Karpas-422 (cell line): ENCODE measurements at regions not wholly inside any gene's neighbourhood (a gene's known extent, or its start where the extent isn't known, plus 50 kb on each side); places are given as distances from the start of the nearest gene placed in this dataset.

Source experiments
- DNase-seq: peaks from one replicate; pipeline ENCODE4 v3.0.0-alpha.2; 2015
- H2AFZ ChIP-seq: fragments of 200-600 bp; sonication (generic); 2 replicates; pipeline ENCODE4 v1.6.1; 2014; ENCODE audit warnings: antibody characterized with exemption, low read length, mixed read lengths
- H3K27ac ChIP-seq: fragments of 200-600 bp; sonication (generic); 2 replicates; pipeline ENCODE4 v1.5.1; 2014; ENCODE audit warnings: mild to moderate bottlenecking, low read length, moderate library complexity
- H3K27me3 ChIP-seq: fragments of 200-600 bp; sonication (generic); 2 replicates; pipeline ENCODE4 v1.6.1; 2014; ENCODE audit warnings: low read length, mixed read lengths
- H3K36me3 ChIP-seq: fragments of 200-600 bp; sonication (generic); 2 replicates; pipeline ENCODE4 v1.6.1; 2014; ENCODE audit warnings: low read length, mixed read lengths; ENCODE audit not compliant: insufficient read depth
- H3K4me1 ChIP-seq: fragments of 200-600 bp; sonication (generic); 2 replicates; pipeline ENCODE4 v1.6.1; 2014; ENCODE audit warnings: mild to moderate bottlenecking, low read length, mixed read lengths
- H3K4me2 ChIP-seq: fragments of 200-600 bp; sonication (generic); 2 replicates; pipeline ENCODE4 v1.6.1; 2014; ENCODE audit warnings: low read length, low read depth, mild to moderate bottlenecking; ENCODE audit not compliant: poor library complexity, severe bottlenecking
- H3K4me3 ChIP-seq: fragments of 200-600 bp; sonication (generic); 2 replicates; pipeline ENCODE4 v1.5.1; 2014; ENCODE audit warnings: mild to moderate bottlenecking, antibody characterized with exemption, low read length, mixed read lengths
- H3K79me2 ChIP-seq: fragments of 200-600 bp; sonication (generic); 2 replicates; pipeline ENCODE4 v1.6.1; 2014; ENCODE audit warnings: mild to moderate bottlenecking, low read length, mixed read lengths
- H3K9ac ChIP-seq: fragments of 200-600 bp; sonication (generic); 2 replicates; pipeline ENCODE4 v1.6.0; 2014; ENCODE audit warnings: low read length
- H3K9me2 ChIP-seq: fragments of 200-600 bp; sonication (generic), shearing (Covaris generic); replicated peaks from 2 replicates; pipeline ENCODE4 v1.6.0; 2014; ENCODE audit warnings: mild to moderate bottlenecking, low read length, moderate library complexity; ENCODE audit not compliant: insufficient read depth
- H3K9me3 ChIP-seq: fragments of 300-700, 200-600 bp; sonication (generic); 2 replicates; pipeline ENCODE4 v1.6.1; 2014; ENCODE audit warnings: low read length, mixed read lengths
- H4K20me1 ChIP-seq: fragments of 200-600 bp; sonication (generic); 2 replicates; pipeline ENCODE4 v1.6.1; 2014; ENCODE audit warnings: mild to moderate bottlenecking, antibody characterized with exemption, low read length, low read depth; ENCODE audit not compliant: insufficient read depth

- DNase-seq = no peak
- Histone ChIP-seq H3K9me3 (peaks cover 21% of the 10 kb centered on the region), H4K20me1 (no peaks in the 10 kb centered on the region), H3K9ac (no peak overlapping the region), H3K27ac (no peak overlapping the region), H3K79me2 (no peaks in the 10 kb centered on the region), H3K4me2 (no peak overlapping the region), H3K4me3 (no peak overlapping the region), H3K36me3 (no peaks in the 10 kb centered on the region), H2AFZ (no peak overlapping the region), H3K27me3 (no peaks in the 10 kb centered on the region), H3K4me1 (no peaks in the 10 kb centered on the region), H3K9me2 (no peaks in the 10 kb centered on the region)
Observed at GRCh38 chr5:121315786-121316185, 535.9 kb upstream of the FTMT start.

DNA sequence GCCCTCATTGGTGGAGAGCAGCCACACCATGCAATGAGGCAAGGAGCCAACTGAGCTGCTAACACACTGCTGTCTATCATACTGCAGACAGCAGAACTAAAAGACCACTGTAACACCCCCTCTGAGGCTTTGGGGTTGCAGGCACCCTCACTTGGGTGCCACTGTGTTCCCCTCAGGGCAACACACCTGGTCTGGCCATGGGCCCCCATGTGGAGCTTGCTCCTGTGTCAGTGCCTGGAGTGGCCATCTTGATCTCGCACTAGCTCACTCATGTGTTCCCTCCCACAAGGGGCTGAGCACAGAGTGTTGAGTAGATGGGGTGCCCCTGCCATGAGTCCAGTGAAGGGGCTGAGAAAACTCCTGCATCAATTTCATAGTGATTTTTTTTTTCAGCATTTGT is 532.4 kb upstream of the FTMT start:
- Histone ChIP-seq H3K9me3 (peaks cover 26% of the 10 kb centered on the region), H3K4me1 (no peaks in the 10 kb centered on the region), H3K4me3 (no peak overlapping the region), H3K36me3 (no peaks in the 10 kb centered on the region), H3K79me2 (no peaks in the 10 kb centered on the region), H2AFZ (no peak overlapping the region), H3K27me3 (no peaks in the 10 kb centered on the region), H3K9me2 (no peaks in the 10 kb centered on the region), H3K9ac (no peak overlapping the region), H3K27ac (no peak overlapping the region), H4K20me1 (no peaks in the 10 kb centered on the region), H3K4me2 (no peak overlapping the region)
- no peak for DNase-seq

- Histone ChIP-seq H3K4me3 (no peak overlapping the region), H4K20me1 (no peaks in the 10 kb centered on the region), H3K4me2 (no peak overlapping the region), H3K9ac (no peak overlapping the region), H3K9me2 (no peaks in the 10 kb centered on the region), H3K79me2 (no peaks in the 10 kb centered on the region), H3K9me3 (peaks cover 9% of the 10 kb centered on the region), H2AFZ (no peak overlapping the region), H3K27me3 (no peaks in the 10 kb centered on the region), H3K36me3 (no peaks in the 10 kb centered on the region), H3K27ac (no peak overlapping the region), H3K4me1 (no peaks in the 10 kb centered on the region)
- no peak for DNase-seq
Observed at GRCh38 chr5:121325930-121326329, 525.8 kb upstream of the FTMT start.

- Histone ChIP-seq H3K4me1 (no peaks in the 10 kb centered on the region), H3K79me2 (no peaks in the 10 kb centered on the region), H3K4me2 (no peak overlapping the region), H3K9ac (no peak overlapping the region), H4K20me1 (no peaks in the 10 kb centered on the region), H3K9me2 (no peaks in the 10 kb centered on the region), H3K27me3 (no peaks in the 10 kb centered on the region), H3K36me3 (no peaks in the 10 kb centered on the region), H3K9me3 (peaks cover 13% of the 10 kb centered on the region; the same call in 1 of the 2 replicates), H3K27ac (no peak overlapping the region), H3K4me3 (no peak overlapping the region), H2AFZ (no peak overlapping the region)
- DNase-seq = no peak
Observed at GRCh38 chr5:121350181-121350930, 501.3 kb upstream of the FTMT start.

DNA sequence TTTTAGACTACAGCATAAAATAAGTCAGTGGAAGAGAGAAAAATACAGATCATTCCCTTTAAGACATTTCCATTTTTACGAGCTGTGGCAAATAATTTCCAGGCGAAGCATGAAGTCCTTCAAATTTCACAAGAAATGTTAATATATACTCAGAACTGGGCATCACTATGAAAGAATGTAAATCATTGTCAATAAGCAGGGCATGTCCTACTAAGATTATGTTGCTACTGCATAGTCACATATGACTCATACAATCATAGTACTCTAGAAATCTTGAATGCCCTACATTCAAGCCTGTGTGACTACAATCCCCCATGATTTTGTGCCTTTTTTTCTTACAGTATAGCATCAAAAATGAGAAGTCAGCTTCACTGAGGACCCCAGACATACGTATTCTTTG is 485.2 kb upstream of the FTMT start:
- no peaks in the 10 kb centered on the region for H3K9me2 ChIP-seq
- no peak overlapping the region for H3K4me2 ChIP-seq
- no peak overlapping the region for H3K9ac ChIP-seq
- H3K27me3 ChIP-seq = no peaks in the 10 kb centered on the region
- no peak overlapping the region for H3K4me3 ChIP-seq
- H3K79me2 ChIP-seq = no peaks in the 10 kb centered on the region
- no peak overlapping the region for H3K27ac ChIP-seq
- DNase-seq = no peak
- H3K9me3 ChIP-seq = peaks cover 7% of the 10 kb centered on the region; the same call in 1 of the 2 replicates
- H4K20me1 ChIP-seq = no peaks in the 10 kb centered on the region
- H3K36me3 ChIP-seq = no peaks in the 10 kb centered on the region
- H3K4me1 ChIP-seq = no peaks in the 10 kb centered on the region
- no peak overlapping the region for H2AFZ ChIP-seq

- Histone ChIP-seq H3K79me2 (no peaks in the 10 kb centered on the region), H3K9me2 (no peaks in the 10 kb centered on the region), H3K9me3 (no peaks in the 10 kb centered on the region; the same call in 1 of the 2 replicates), H3K36me3 (no peaks in the 10 kb centered on the region), H4K20me1 (no peaks in the 10 kb centered on the region), H3K27me3 (no peaks in the 10 kb centered on the region), H3K27ac (no peak overlapping the region), H3K9ac (no peak overlapping the region), H3K4me1 (no peaks in the 10 kb centered on the region), H2AFZ (no peak overlapping the region), H3K4me2 (no peak overlapping the region), H3K4me3 (no peak overlapping the region)
- no peak for DNase-seq
Observed at GRCh38 chr5:121373371-121373770, 478.3 kb upstream of the FTMT start.

GRCh38 chr5:121377461-121377860 is 474.2 kb upstream of the FTMT start:
- Histone ChIP-seq H4K20me1 (no peaks in the 10 kb centered on the region), H2AFZ (no peak overlapping the region), H3K9me3 (peaks cover 4% of the 10 kb centered on the region; the same call in 1 of the 2 replicates), H3K36me3 (no peaks in the 10 kb centered on the region), H3K27ac (no peak overlapping the region), H3K4me1 (no peaks in the 10 kb centered on the region), H3K79me2 (no peaks in the 10 kb centered on the region), H3K9ac (no peak overlapping the region), H3K9me2 (no peaks in the 10 kb centered on the region), H3K4me3 (no peak overlapping the region), H3K4me2 (no peak overlapping the region), H3K27me3 (no peaks in the 10 kb centered on the region)
- no peak for DNase-seq

DNA sequence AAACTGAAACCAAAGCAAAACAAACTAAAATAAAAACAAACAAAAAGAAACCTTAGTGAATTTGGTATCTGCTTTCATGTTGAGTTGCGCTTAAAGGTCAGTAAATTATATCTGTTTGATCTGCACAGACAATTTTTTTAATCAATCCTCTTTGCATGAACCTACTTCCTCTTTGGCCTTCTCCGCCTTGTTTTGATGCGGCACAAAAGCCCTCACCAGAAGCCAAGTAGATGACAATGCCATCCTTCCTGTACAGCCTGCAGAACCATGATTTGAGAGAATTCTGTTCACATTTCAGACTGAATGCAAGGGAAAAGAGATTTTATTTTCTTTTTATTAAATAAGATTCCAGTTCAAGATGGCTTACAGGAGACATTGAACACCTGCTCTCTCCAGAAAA is 473.6 kb upstream of the FTMT start:
- Histone ChIP-seq H4K20me1 (no peaks in the 10 kb centered on the region), H3K27me3 (no peaks in the 10 kb centered on the region), H3K9me3 (peaks cover 5% of the 10 kb centered on the region; the same call in 1 of the 2 replicates), H3K79me2 (no peaks in the 10 kb centered on the region), H3K9ac (no peak overlapping the region), H3K4me1 (no peaks in the 10 kb centered on the region), H3K27ac (no peak overlapping the region), H3K9me2 (no peaks in the 10 kb centered on the region), H3K36me3 (no peaks in the 10 kb centered on the region), H2AFZ (no peak overlapping the region), H3K4me2 (no peak overlapping the region), H3K4me3 (no peak overlapping the region)
- DNase-seq = no peak
